GM19328 (cell line): ENCODE measurements at regions not wholly inside any gene's neighbourhood (a gene's known extent, or its start where the extent isn't known, plus 50 kb on each side); places are given as distances from the start of the nearest gene placed in this dataset.
A peak's percentile ranks its signal among the peaks of the same experiment; 100 is the strongest.

Source experiments
- ATAC-seq: cut with Tn5 transposase; IDR thresholded peaks from one replicate; pipeline ENCODE4 v1.9.1; 2021; ENCODE audit warnings: mild to moderate bottlenecking, moderate library complexity; ENCODE audit not compliant: unreplicated experiment

GRCh38 chr1:42096554-42096953, 56.7 kb upstream of the GUCA2B start:
- ATAC-seq = no peak

- no peak for ATAC-seq
These were observed 64.0 kb upstream of the GUCA2B start for GRCh38 chr1:42089246-42089645.

GRCh38 chr1:42086146-42086545, 67.1 kb upstream of the GUCA2B start:
- ATAC-seq = no peak

- no peak for ATAC-seq
These were observed 67.6 kb upstream of the GUCA2B start for GRCh38 chr1:42085596-42085995.

- ATAC-seq = no peak
These were observed 71.7 kb upstream of the GUCA2B start for GRCh38 chr1:42081475-42081874.

- ATAC-seq = no peak
These were observed 78.0 kb upstream of the GUCA2B start for GRCh38 chr1:42075179-42075578.

- no peak for ATAC-seq
These were observed 82.2 kb upstream of the GUCA2B start for GRCh38 chr1:42070996-42071395.

GRCh38 chr1:42057800-42058199, 95.4 kb upstream of the GUCA2B start:
- no peak for ATAC-seq

GRCh38 chr1:42056460-42056859, 96.8 kb upstream of the GUCA2B start:
- ATAC-seq = no peak

- no peak for ATAC-seq
These were observed 98.1 kb upstream of the GUCA2B start for GRCh38 chr1:42055061-42055460.

GRCh38 chr1:42052072-42052699, 101.0 kb upstream of the GUCA2B start:
- ATAC-seq = no peak

GRCh38 chr1:42047508-42047880, 105.7 kb upstream of the GUCA2B start:
- no peak for ATAC-seq

- no peak for ATAC-seq
These were observed 106.3 kb upstream of the GUCA2B start for GRCh38 chr1:42046761-42047507.

- ATAC-seq = no peak
These were observed 108.9 kb upstream of the GUCA2B start for GRCh38 chr1:42044346-42044745.

- ATAC-seq = no peak
These were observed 109.4 kb upstream of the GUCA2B start for GRCh38 chr1:42043811-42044210.

- no peak for ATAC-seq
These were observed 110.0 kb upstream of the GUCA2B start for GRCh38 chr1:42043182-42043581.

GRCh38 chr1:42041031-42041430, 112.2 kb upstream of the GUCA2B start:
- ATAC-seq = no peak

GRCh38 chr1:42040159-42040558, 113.1 kb upstream of the GUCA2B start:
- ATAC-seq = no peak

- no peak for ATAC-seq
These were observed 114.9 kb upstream of the GUCA2B start for GRCh38 chr1:42038261-42038660.

GRCh38 chr1:42037586-42037985, 115.6 kb upstream of the GUCA2B start:
- no peak for ATAC-seq

GRCh38 chr1:42037161-42037560, 116.0 kb upstream of the GUCA2B start:
- ATAC-seq = no peak

GRCh38 chr1:42035830-42036604, 117.2 kb upstream of the GUCA2B start:
- ATAC-seq = peak; percentile 92
